Panc1 (cell line): ENCODE measurements at regions not wholly inside any gene's neighbourhood (a gene's known extent, or its start where the extent isn't known, plus 50 kb on each side); places are given as distances from the start of the nearest gene placed in this dataset.

Experiments used
- ATAC-seq: fragments of 200-7000 bp; cut with Tn5 transposase; 2 replicates; pipeline ENCODE4 v1.9.1; 2020; ENCODE audit warnings: mild to moderate bottlenecking, moderate library complexity
- BruUV-seq: library from RNA; stranded (reverse); fragments of 400-500 nt; replicated peaks from 2 replicates; lab custom pipeline; 2021; lab: Mats Ljungman, UMichigan
- CTCF ChIA-PET: fragments of 300-600 bp; sonication (Branson Sonifier 250); formaldehyde crosslinking; loops from one replicate; lab custom pipeline; 2022; ENCODE audit warnings: antibody characterized with exemption; lab: Charles Lee
- POLR2A ChIA-PET: fragments of 300-600 bp; sonication (Branson Sonifier 250); formaldehyde crosslinking; loops from one replicate; lab custom pipeline; 2022; ENCODE audit warnings: antibody characterized with exemption; lab: Charles Lee
- DNase-seq: peaks from one replicate; pipeline ENCODE4 v3.0.0-alpha.2; 2010; ENCODE audit warnings: low read depth, low spot score
- H3K27ac ChIP-seq: 2 replicates; pipeline ENCODE4 v1.5.1; 2011; ENCODE audit warnings: mild to moderate bottlenecking, low read length, inconsistent platforms
- H3K27me3 ChIP-seq: fragments of 200-500 bp; sonication (Bioruptor generic); 2 replicates; pipeline ENCODE4 v1.6.0; 2014; ENCODE audit warnings: low read length, inconsistent platforms; ENCODE audit not compliant: control insufficient read depth, insufficient read depth
- H3K36me3 ChIP-seq: fragments of 200-500 bp; sonication (Bioruptor generic); 2 replicates; pipeline ENCODE4 v1.5.1; 2014; ENCODE audit warnings: inconsistent platforms, mild to moderate bottlenecking, low read length, moderate library complexity; ENCODE audit not compliant: control insufficient read depth, insufficient read depth
- H3K4me1 ChIP-seq: 2 replicates; pipeline ENCODE4 v1.5.1; 2011; ENCODE audit warnings: inconsistent platforms, mild to moderate bottlenecking, low read length, moderate library complexity; ENCODE audit not compliant: control insufficient read depth, insufficient read depth
- H3K4me3 ChIP-seq, 2 experiments: 2 replicates each; pipeline ENCODE4 v1.5.1; 2011 to 2012; ENCODE audit warnings: low read depth in 2 of 2, low read length in 2 of 2, mild to moderate bottlenecking in 2 of 2, inconsistent platforms in 1 of 2, moderate library complexity in 1 of 2
- H3K9me3 ChIP-seq: fragments of 200-500 bp; sonication (Bioruptor generic); 2 replicates; pipeline ENCODE4 v1.5.1; 2014; ENCODE audit warnings: low read depth, mild to moderate bottlenecking, inconsistent platforms, low read length, moderate library complexity; ENCODE audit not compliant: control insufficient read depth, insufficient read depth
- CTCF ChIP-seq: fragments of 450-650 bp; IDR thresholded peaks from 2 replicates; pipeline ENCODE4 v1.5.1; 2017; ENCODE audit warnings: mild to moderate bottlenecking
- POLR2AphosphoS5 ChIP-seq: IDR thresholded peaks from 2 replicates; pipeline ENCODE4 v1.6.1; 2012; ENCODE audit warnings: mild to moderate bottlenecking, low read depth, low read length, moderate library complexity
- REST ChIP-seq, 2 experiments: IDR thresholded peaks; 2 replicates each; pipeline ENCODE4 v1.6.1; 2011 to 2012; ENCODE audit warnings: low read depth in 2 of 2, control low read depth in 1 of 2, low read length in 1 of 2, mild to moderate bottlenecking in 1 of 2, moderate library complexity in 1 of 2; ENCODE audit not compliant: insufficient read depth in 1 of 2
- SIN3A ChIP-seq: IDR thresholded peaks from 2 replicates; pipeline ENCODE4 v1.6.1; 2012; ENCODE audit warnings: low read depth, mild to moderate bottlenecking, low read length, moderate library complexity, borderline replicate concordance; ENCODE audit not compliant: insufficient read depth
- TCF7L2 ChIP-seq: IDR thresholded peaks from 2 replicates; pipeline ENCODE4 v1.6.1; 2011; ENCODE audit warnings: mild to moderate bottlenecking, low read depth, low read length, inconsistent platforms
- in situ Hi-C: cut with HindIII; loops from 2 replicates; pipeline ENCODE4 v1.10.0; 2016; ENCODE audit warnings: low sequenced_read_pairs, low pct_unique_long_range_greater_than_20kb
- intact Hi-C: fragments of 100-400 bp; cut with micrococcal nuclease; formaldehyde crosslinking; loops from one replicate; pipeline ENCODE4 v1.10.0; 2022; ENCODE audit not compliant: unreplicated experiment

- Histone ChIP-seq H3K27ac (no peak overlapping the region), H3K36me3 (no peaks in the 10 kb centered on the region), H3K4me3 (no peak overlapping the region), H3K9me3 (no peaks in the 10 kb centered on the region), H3K4me1 (no peaks in the 10 kb centered on the region), H3K27me3 (no peaks in the 10 kb centered on the region)
- intact Hi-C loops (no loop called here), in situ Hi-C loops (no loop called here)
- ATAC-seq, result no peak
- TF ChIP-seq SIN3A (no peak), REST (IDR thresholded peaks at IDR 0.05; ENCODE audit: insufficient read depth in 1 of 2, low read depth in 2 of 2, low read length in 1 of 2) (no peak), POLR2AphosphoS5 (no peak), CTCF (no peak), TCF7L2 (no peak)
- DNase-seq, result no peak
- no TSS peak for BruUV-seq
- CTCF ChIA-PET, result no interaction called here
- POLR2A ChIA-PET, result no interaction called here
Measured at GRCh38 chr2:183881978-183882377, 716.4 kb upstream of the ZNF804A start.

- no peak for TF ChIP-seq TCF7L2
- no peak for TF ChIP-seq POLR2AphosphoS5
- TF ChIP-seq SIN3A, result no peak
- no peak for TF ChIP-seq REST (IDR thresholded peaks at IDR 0.05; ENCODE audit: insufficient read depth in 1 of 2, low read depth in 2 of 2, low read length in 1 of 2)
- TF ChIP-seq CTCF, result no peak
- Histone ChIP-seq H3K4me1 (no peaks in the 10 kb centered on the region), H3K36me3 (no peaks in the 10 kb centered on the region), H3K9me3 (no peaks in the 10 kb centered on the region), H3K27ac (no peak overlapping the region), H3K27me3 (no peaks in the 10 kb centered on the region), H3K4me3 (no peak overlapping the region)
- ATAC-seq (no peak), DNase-seq (no peak)
- intact Hi-C loops (no loop called here), in situ Hi-C loops (no loop called here)
- ChIA-PET CTCF (interaction anchor here (1.0 kb wide), 1 partner anchor 91 kb away, joined by 4 read pairs; no protein-coding TSS in a partner anchor), POLR2A (no interaction called here)
- BruUV-seq, result no TSS peak
Measured at GRCh38 chr2:183892315-183892941, 705.9 kb upstream of the ZNF804A start.
